HG02571 (cell line): ENCODE measurements at regions not wholly inside any gene's neighbourhood (a gene's known extent, or its start where the extent isn't known, plus 50 kb on each side); places are given as distances from the start of the nearest gene placed in this dataset.

Experiments
- ATAC-seq: cut with Tn5 transposase; IDR thresholded peaks from one replicate; pipeline ENCODE4 v1.9.1; 2021; ENCODE audit warnings: mild to moderate bottlenecking, moderate library complexity; ENCODE audit not compliant: unreplicated experiment

- no peak for ATAC-seq
These were observed 229.6 kb upstream of the TNRC6C start for GRCh38 chr17:77728871-77729270.

- ATAC-seq = no peak
These were observed 228.9 kb upstream of the TNRC6C start for GRCh38 chr17:77729587-77729986.

GRCh38 chr17:77730376-77730775 is 228.1 kb upstream of the TNRC6C start:
- ATAC-seq = no peak

- no peak for ATAC-seq
These were observed 224.8 kb upstream of the TNRC6C start for GRCh38 chr17:77733576-77734296.

GRCh38 chr17:77734371-77735080 is 224.0 kb upstream of the TNRC6C start:
- no peak for ATAC-seq

GRCh38 chr17:77735081-77735565 is 223.4 kb upstream of the TNRC6C start:
- ATAC-seq = no peak

- ATAC-seq = no peak
These were observed 222.8 kb upstream of the TNRC6C start for GRCh38 chr17:77735566-77736198.

GRCh38 chr17:77736199-77736585 is 222.3 kb upstream of the TNRC6C start:
- ATAC-seq = no peak

GRCh38 chr17:77736721-77737120 is 221.8 kb upstream of the TNRC6C start:
- no peak for ATAC-seq

GRCh38 chr17:77737442-77738265 is 220.8 kb upstream of the TNRC6C start:
- ATAC-seq = no peak

GRCh38 chr17:77738751-77739531 is 219.6 kb upstream of the TNRC6C start:
- no peak for ATAC-seq

GRCh38 chr17:77740481-77740880 is 218.0 kb upstream of the TNRC6C start:
- no peak for ATAC-seq

GRCh38 chr17:77741109-77741508 is 217.4 kb upstream of the TNRC6C start:
- no peak for ATAC-seq

- no peak for ATAC-seq
These were observed 215.9 kb upstream of the TNRC6C start for GRCh38 chr17:77742579-77742978.

GRCh38 chr17:77744066-77744988 is 214.2 kb upstream of the TNRC6C start:
- ATAC-seq = no peak

GRCh38 chr17:77745702-77746101 is 212.8 kb upstream of the TNRC6C start:
- no peak for ATAC-seq

GRCh38 chr17:77746393-77746792 is 212.1 kb upstream of the TNRC6C start:
- no peak for ATAC-seq

- no peak for ATAC-seq
These were observed 211.5 kb upstream of the TNRC6C start for GRCh38 chr17:77746896-77747554.

GRCh38 chr17:77748436-77748835 is 210.1 kb upstream of the TNRC6C start:
- ATAC-seq = no peak
